ENCODE measurements at regions not wholly inside any gene's neighbourhood (a gene's known extent, or its start where the extent isn't known, plus 50 kb on each side); places are given as distances from the start of the nearest gene placed in this dataset.

GRCh38 chr14:59093902-59094301 lies 94.6 kb upstream of the DAAM1 start:
- WGBS, result 55% methylated on average over 7 of the region's 7 CpGs
- Histone ChIP-seq H3K9me3 (ENCODE audit: control insufficient read depth, low read length) (no peaks in the 10 kb centered on the region), H3K27ac (ENCODE audit: low read length) (no peak overlapping the region), H3K4me3 (ENCODE audit: low read length) (no peak overlapping the region), H3K27me3 (ENCODE audit: control insufficient read depth, insufficient read depth) (no peaks in the 10 kb centered on the region), H3K4me1 (ENCODE audit: control insufficient read depth, insufficient read depth, low read length) (no peaks in the 10 kb centered on the region)
- DNase-seq (no peak), ATAC-seq (no peak)
- intact Hi-C loops (cut with DNase I), result no loop called here

- no peak overlapping the region for H3K27ac ChIP-seq (ENCODE audit: low read length)
- DNase-seq (no peak), ATAC-seq (no peak)
- WGBS, result 25% methylated on average over 2 of the region's 2 CpGs
- H3K9me3 ChIP-seq (ENCODE audit: control insufficient read depth, low read length), result no peaks in the 10 kb centered on the region
- H3K4me3 ChIP-seq (ENCODE audit: low read length), result no peak overlapping the region
- H3K4me1 ChIP-seq (ENCODE audit: control insufficient read depth, insufficient read depth, low read length), result no peaks in the 10 kb centered on the region
- intact Hi-C loops (cut with DNase I), result no loop called here
- H3K27me3 ChIP-seq (ENCODE audit: control insufficient read depth, insufficient read depth), result no peaks in the 10 kb centered on the region
Observed at GRCh38 chr14:59096303-59096702, 92.2 kb upstream of the DAAM1 start.

- no peaks in the 10 kb centered on the region for H3K27me3 ChIP-seq (ENCODE audit: control insufficient read depth, insufficient read depth)
- no peaks in the 10 kb centered on the region for H3K9me3 ChIP-seq (ENCODE audit: control insufficient read depth, low read length)
- intact Hi-C loops (cut with DNase I), result no loop called here
- H3K4me3 ChIP-seq (ENCODE audit: low read length), result no peak overlapping the region
- DNase-seq, result no peak
- H3K27ac ChIP-seq (ENCODE audit: low read length), result no peak overlapping the region
- no peaks in the 10 kb centered on the region for H3K4me1 ChIP-seq (ENCODE audit: control insufficient read depth, insufficient read depth, low read length)
- 77% methylated on average over 4 of the region's 4 CpGs for WGBS
- ATAC-seq, result no peak
Observed at GRCh38 chr14:59097681-59098080, 90.8 kb upstream of the DAAM1 start.

- 69% methylated on average over 4 of the region's 4 CpGs for WGBS
- Histone ChIP-seq H3K9me3 (ENCODE audit: control insufficient read depth, low read length) (no peaks in the 10 kb centered on the region), H3K27me3 (ENCODE audit: control insufficient read depth, insufficient read depth) (no peaks in the 10 kb centered on the region), H3K27ac (ENCODE audit: low read length) (no peak overlapping the region), H3K4me3 (ENCODE audit: low read length) (no peak overlapping the region), H3K4me1 (ENCODE audit: control insufficient read depth, insufficient read depth, low read length) (no peaks in the 10 kb centered on the region)
- intact Hi-C loops (cut with DNase I), result no loop called here
- ATAC-seq, result no peak
- no peak for DNase-seq
Observed at GRCh38 chr14:59098377-59098776, 90.1 kb upstream of the DAAM1 start.

- Histone ChIP-seq H3K27me3 (ENCODE audit: control insufficient read depth, insufficient read depth) (no peaks in the 10 kb centered on the region), H3K4me3 (ENCODE audit: low read length) (no peak overlapping the region), H3K27ac (ENCODE audit: low read length) (no peak overlapping the region), H3K9me3 (ENCODE audit: control insufficient read depth, low read length) (no peaks in the 10 kb centered on the region), H3K4me1 (ENCODE audit: control insufficient read depth, insufficient read depth, low read length) (no peaks in the 10 kb centered on the region)
- intact Hi-C loops (cut with DNase I), result no loop called here
- no peak for ATAC-seq
- 87% methylated on average over 4 of the region's 4 CpGs for WGBS
- DNase-seq, result no peak
Observed at GRCh38 chr14:59100205-59100604, 88.3 kb upstream of the DAAM1 start.

- no peak for DNase-seq
- H3K4me1 ChIP-seq (ENCODE audit: control insufficient read depth, insufficient read depth, low read length), result no peaks in the 10 kb centered on the region
- ATAC-seq, result no peak
- intact Hi-C loops (cut with DNase I), result no loop called here
- H3K27ac ChIP-seq (ENCODE audit: low read length), result no peak overlapping the region
- no peaks in the 10 kb centered on the region for H3K9me3 ChIP-seq (ENCODE audit: control insufficient read depth, low read length)
- no peaks in the 10 kb centered on the region for H3K27me3 ChIP-seq (ENCODE audit: control insufficient read depth, insufficient read depth)
- H3K4me3 ChIP-seq (ENCODE audit: low read length), result no peak overlapping the region
Observed at GRCh38 chr14:59101476-59101875, 87.0 kb upstream of the DAAM1 start.

GRCh38 chr14:59103396-59103795 lies 85.1 kb upstream of the DAAM1 start:
- ATAC-seq, result no peak
- intact Hi-C loops (cut with DNase I), result no loop called here
- 98% methylated on average over 2 of the region's 2 CpGs for WGBS

GRCh38 chr14:59107819-59108218 lies 80.6 kb upstream of the DAAM1 start:
- DNase-seq, result no peak
- Histone ChIP-seq H3K4me3 (ENCODE audit: low read length) (no peak overlapping the region), H3K27ac (ENCODE audit: low read length) (no peak overlapping the region), H3K4me1 (ENCODE audit: control insufficient read depth, insufficient read depth, low read length) (no peaks in the 10 kb centered on the region), H3K9me3 (ENCODE audit: control insufficient read depth, low read length) (no peaks in the 10 kb centered on the region), H3K27me3 (ENCODE audit: control insufficient read depth, insufficient read depth) (no peaks in the 10 kb centered on the region)
- ATAC-seq, result no peak
- 51% methylated on average over 2 of the region's 2 CpGs for WGBS
- intact Hi-C loops (cut with DNase I), result no loop called here

More at GRCh38 chr14:59103396-59103795, 85.1 kb upstream of the DAAM1 start:
- H3K27ac ChIP-seq (ENCODE audit: low read length), result no peak overlapping the region
- no peak overlapping the region for H3K4me3 ChIP-seq (ENCODE audit: low read length)
- no peak for DNase-seq
- no peaks in the 10 kb centered on the region for H3K9me3 ChIP-seq (ENCODE audit: control insufficient read depth, low read length)
- no peaks in the 10 kb centered on the region for H3K27me3 ChIP-seq (ENCODE audit: control insufficient read depth, insufficient read depth)
- no peaks in the 10 kb centered on the region for H3K4me1 ChIP-seq (ENCODE audit: control insufficient read depth, insufficient read depth, low read length)

GRCh38 chr14:59116984-59117415 lies 71.5 kb upstream of the DAAM1 start:
- ATAC-seq, result no peak
- no peak overlapping the region for H3K27ac ChIP-seq (ENCODE audit: low read length)
- H3K4me3 ChIP-seq (ENCODE audit: low read length), result no peak overlapping the region
- intact Hi-C loops (cut with DNase I), result no loop called here
- no peaks in the 10 kb centered on the region for H3K9me3 ChIP-seq (ENCODE audit: control insufficient read depth, low read length)
- 91% methylated on average over 2 of the region's 2 CpGs for WGBS
- DNase-seq, result no peak
- no peaks in the 10 kb centered on the region for H3K4me1 ChIP-seq (ENCODE audit: control insufficient read depth, insufficient read depth, low read length)
- H3K27me3 ChIP-seq (ENCODE audit: control insufficient read depth, insufficient read depth), result peaks cover 3% of the 10 kb centered on the region

- no peak for ATAC-seq
- DNase-seq, result no peak
- Histone ChIP-seq H3K4me3 (ENCODE audit: low read length) (no peak overlapping the region), H3K9me3 (ENCODE audit: control insufficient read depth, low read length) (no peaks in the 10 kb centered on the region), H3K27me3 (ENCODE audit: control insufficient read depth, insufficient read depth) (peaks cover 3% of the 10 kb centered on the region), H3K4me1 (ENCODE audit: control insufficient read depth, insufficient read depth, low read length) (no peaks in the 10 kb centered on the region), H3K27ac (ENCODE audit: low read length) (no peak overlapping the region)
- intact Hi-C loops (cut with DNase I), result no loop called here
- WGBS, result 69% methylated on average over 2 of the region's 2 CpGs
Observed at GRCh38 chr14:59117754-59118528, 70.5 kb upstream of the DAAM1 start.

- Histone ChIP-seq H3K27me3 (ENCODE audit: control insufficient read depth, insufficient read depth) (no peaks in the 10 kb centered on the region), H3K4me1 (ENCODE audit: control insufficient read depth, insufficient read depth, low read length) (no peaks in the 10 kb centered on the region), H3K9me3 (ENCODE audit: control insufficient read depth, low read length) (no peaks in the 10 kb centered on the region), H3K27ac (ENCODE audit: low read length) (no peak overlapping the region), H3K4me3 (ENCODE audit: low read length) (no peak overlapping the region)
- ATAC-seq (no peak), DNase-seq (no peak)
- intact Hi-C loops (cut with DNase I), result loop anchor here in 1 of 4 donors (10.0 kb wide), 1 partner anchor 454 kb away; the partner anchor contains the start of gene CCDC175
- WGBS, result 49% methylated on average over 1 of the region's 1 CpG
Observed at GRCh38 chr14:59120921-59121320, 67.5 kb upstream of the DAAM1 start.

- Histone ChIP-seq H3K4me1 (ENCODE audit: control insufficient read depth, insufficient read depth, low read length) (no peaks in the 10 kb centered on the region), H3K27ac (ENCODE audit: low read length) (no peak overlapping the region), H3K27me3 (ENCODE audit: control insufficient read depth, insufficient read depth) (no peaks in the 10 kb centered on the region), H3K9me3 (ENCODE audit: control insufficient read depth, low read length) (no peaks in the 10 kb centered on the region), H3K4me3 (ENCODE audit: low read length) (no peak overlapping the region)
- intact Hi-C loops (cut with DNase I), result loop anchor here in 1 of 4 donors (10.0 kb wide), 1 partner anchor 451 kb away; the partner anchor contains the start of gene CCDC175
- DNase-seq (peak in 2 of 3 donors; percentile 30 to 55), ATAC-seq (no peak)
- 59% methylated on average over 3 of the region's 3 CpGs for WGBS
Observed at GRCh38 chr14:59123531-59123930, 64.9 kb upstream of the DAAM1 start.
